GM23338 (cell line): ENCODE measurements at regions not wholly inside any gene's neighbourhood (a gene's known extent, or its start where the extent isn't known, plus 50 kb on each side); places are given as distances from the start of the nearest gene placed in this dataset.

Source experiments
- ATAC-seq: fragments of 200-7000 bp; cut with Tn5 transposase; 3 replicates; pipeline ENCODE4 v1.9.1; 2020
- DNase-seq: peaks from one replicate; pipeline ENCODE4 v3.0.0-alpha.2; 2015; ENCODE audit warnings: low spot score
- H2AFZ ChIP-seq: fragments of 200-600 bp; sonication (generic); 2 replicates; pipeline ENCODE4 v1.8.0; 2016; ENCODE audit warnings: antibody characterized with exemption, mild to moderate bottlenecking, moderate library complexity
- H3F3A ChIP-seq: fragments of 200-600 bp; sonication (generic); replicated peaks from 2 replicates; pipeline ENCODE4 v1.8.0; 2017; ENCODE audit warnings: antibody characterized with exemption, mixed run types, low read depth
- H3K27ac ChIP-seq: fragments of 200-600 bp; sonication (generic); 2 replicates; pipeline ENCODE4 v1.6.1; 2016; ENCODE audit warnings: low read depth
- H3K27me3 ChIP-seq: fragments of 200-600 bp; sonication (generic); 2 replicates; pipeline ENCODE4 v1.8.0; 2016; ENCODE audit warnings: mild to moderate bottlenecking, mixed run types, moderate library complexity; ENCODE audit not compliant: insufficient read depth
- H3K36me3 ChIP-seq: fragments of 200-600 bp; sonication (generic); 2 replicates; pipeline ENCODE4 v1.8.0; 2016; ENCODE audit warnings: mild to moderate bottlenecking; ENCODE audit not compliant: insufficient read depth
- H3K4me1 ChIP-seq: fragments of 200-600 bp; sonication (generic); 2 replicates; pipeline ENCODE4 v1.8.0; 2016; ENCODE audit warnings: mild to moderate bottlenecking, moderate library complexity; ENCODE audit not compliant: insufficient read depth
- H3K4me2 ChIP-seq: fragments of 200-600 bp; sonication (generic); 2 replicates; pipeline ENCODE4 v1.7.1; 2017; ENCODE audit warnings: mixed run types
- H3K4me3 ChIP-seq: fragments of 200-600 bp; sonication (generic); 2 replicates; pipeline ENCODE4 v1.6.1; 2016; ENCODE audit warnings: mixed run types
- H3K79me2 ChIP-seq: fragments of 200-600 bp; sonication (generic); replicated peaks from 2 replicates; pipeline ENCODE4 v1.8.0; 2017; ENCODE audit warnings: mild to moderate bottlenecking; ENCODE audit not compliant: insufficient read depth
- H3K9me2 ChIP-seq: fragments of 200-600 bp; sonication (generic); 2 replicates; pipeline ENCODE4 v1.8.0; 2017; ENCODE audit not compliant: insufficient read depth
- H4K20me1 ChIP-seq: fragments of 200-600 bp; sonication (generic); replicated peaks from 2 replicates; pipeline ENCODE4 v1.8.0; 2017; ENCODE audit warnings: mild to moderate bottlenecking; ENCODE audit not compliant: insufficient read depth
- H3K27ac Mint-ChIP-seq: 2 replicates; pipeline ENCODE4 v1.8.0; 2020; ENCODE audit warnings: inconsistent platforms, mild to moderate bottlenecking, moderate library complexity, mixed read lengths
- H3K27me3 Mint-ChIP-seq: 3 replicates; pipeline ENCODE4 v1.8.0; 2022; ENCODE audit warnings: low read depth, mild to moderate bottlenecking, moderate library complexity, mixed read lengths, inconsistent platforms; ENCODE audit not compliant: insufficient read depth, poor library complexity
- H3K36me3 Mint-ChIP-seq: 3 replicates; pipeline ENCODE4 v1.8.0; 2021; ENCODE audit warnings: low read depth, mild to moderate bottlenecking, inconsistent platforms, moderate library complexity, mixed read lengths
- H3K4me1 Mint-ChIP-seq: 3 replicates; pipeline ENCODE4 v1.8.0; 2020; ENCODE audit warnings: mild to moderate bottlenecking, inconsistent platforms, mixed read lengths
- H3K4me3 Mint-ChIP-seq: 3 replicates; pipeline ENCODE4 v1.8.0; 2021; ENCODE audit warnings: moderate library complexity, mild to moderate bottlenecking, inconsistent platforms, mixed read lengths
- H3K9me3 Mint-ChIP-seq: 3 replicates; pipeline ENCODE4 v1.8.0; 2020; ENCODE audit warnings: moderate library complexity, mild to moderate bottlenecking, inconsistent platforms, mixed read lengths
- CREB1 ChIP-seq: fragments of 250-450 bp; sonication (Bioruptor Pico); IDR thresholded peaks from 2 replicates; pipeline ENCODE4 v1.5.0; 2020; ENCODE audit warnings: low read depth, mild to moderate bottlenecking, moderate library complexity
- EZH2 ChIP-seq: fragments of 200-600 bp; sonication (generic); IDR thresholded peaks from one replicate; pipeline ENCODE4 v1.8.0; 2017; ENCODE audit warnings: antibody characterized with exemption, mild to moderate bottlenecking, low read depth; ENCODE audit not compliant: unreplicated experiment
- JUNB ChIP-seq: IDR thresholded peaks from one replicate; pipeline ENCODE4 v1.6.1; 2016; ENCODE audit warnings: antibody characterized with exemption; ENCODE audit not compliant: unreplicated experiment
- NANOG ChIP-seq: IDR thresholded peaks from 2 replicates; pipeline ENCODE4 v1.6.1; 2016; ENCODE audit warnings: antibody characterized with exemption, borderline replicate concordance
- POLR2AphosphoS5 ChIP-seq: IDR thresholded peaks from 2 replicates; pipeline ENCODE4 v1.6.1; 2016; ENCODE audit warnings: antibody characterized with exemption, low read depth
- REST ChIP-seq: IDR thresholded peaks from one replicate; pipeline ENCODE4 v1.6.1; 2018; ENCODE audit warnings: antibody characterized with exemption; ENCODE audit not compliant: unreplicated experiment
- ZNF114 ChIP-seq: fragments of 250-450 bp; sonication (Bioruptor Pico); IDR thresholded peaks from 2 replicates; pipeline ENCODE4 v1.5.0; 2020; ENCODE audit warnings: mild to moderate bottlenecking, moderate library complexity

GRCh38 chr7:136167991-136168390 lies 190.8 kb upstream of the MTPN start (continued):
- TF ChIP-seq REST (no peak), JUNB (no peak)

GRCh38 chr7:136166521-136166920 lies 189.4 kb upstream of the MTPN start:
- ATAC-seq (no peak), DNase-seq (no peak)
- Mint-ChIP-seq H3K4me1 (no peaks in the 10 kb centered on the region), H3K27ac (no peak overlapping the region), H3K9me3 (no peaks in the 10 kb centered on the region), H3K36me3 (no peaks in the 10 kb centered on the region), H3K27me3 (no peaks in the 10 kb centered on the region), H3K4me3 (no peak overlapping the region)
- Histone ChIP-seq H4K20me1 (no peaks in the 10 kb centered on the region), H3K4me2 (no peak overlapping the region), H3K9me2 (peaks cover 6% of the 10 kb centered on the region; the same call in 1 of the 2 replicates), H3K4me1 (no peaks in the 10 kb centered on the region), H3K4me3 (no peak overlapping the region), H3K36me3 (no peaks in the 10 kb centered on the region), H3F3A (no peaks in the 10 kb centered on the region), H3K27ac (no peak overlapping the region), H3K27me3 (no peaks in the 10 kb centered on the region), H3K79me2 (no peaks in the 10 kb centered on the region), H2AFZ (no peak overlapping the region)
- no peak for TF ChIP-seq NANOG

GRCh38 chr7:136163340-136163801 lies 186.2 kb upstream of the MTPN start:
- no peak overlapping the region for H2AFZ ChIP-seq
- ATAC-seq (no peak), DNase-seq (no peak)
- Mint-ChIP-seq H3K9me3 (no peaks in the 10 kb centered on the region; the same call in 2 of the 3 replicates), H3K27ac (no peak overlapping the region), H3K27me3 (no peaks in the 10 kb centered on the region), H3K4me3 (no peak overlapping the region), H3K4me1 (no peaks in the 10 kb centered on the region), H3K36me3 (no peaks in the 10 kb centered on the region)
- H3K9me2 ChIP-seq = peaks cover 6% of the 10 kb centered on the region; the same call in 1 of the 2 replicates
- no peaks in the 10 kb centered on the region for H3K27me3 ChIP-seq
- H3K27ac ChIP-seq = no peak overlapping the region
- no peak overlapping the region for H3K4me2 ChIP-seq
- H3K79me2 ChIP-seq = no peaks in the 10 kb centered on the region
- no peaks in the 10 kb centered on the region for H4K20me1 ChIP-seq
- no peak overlapping the region for H3K4me3 ChIP-seq
- no peaks in the 10 kb centered on the region for H3K4me1 ChIP-seq
- H3F3A ChIP-seq = no peaks in the 10 kb centered on the region
- no peaks in the 10 kb centered on the region for H3K36me3 ChIP-seq
- TF ChIP-seq CREB1 (CRISPR knock-in tag) (no peak), REST (no peak), EZH2 (no peak), ZNF114 (CRISPR knock-in tag) (no peak), JUNB (no peak), POLR2AphosphoS5 (no peak)
